IMR-90 (cell line): ENCODE measurements at regions not wholly inside any gene's neighbourhood (a gene's known extent, or its start where the extent isn't known, plus 50 kb on each side); places are given as distances from the start of the nearest gene placed in this dataset.

Experiments used
- ATAC-seq: fragments of 200-7000 bp; cut with Tn5 transposase; 2 replicates; pipeline ENCODE4 v1.9.1; 2020; ENCODE audit warnings: low read depth, mild to moderate bottlenecking, moderate library complexity
- BruUV-seq: library from RNA; stranded (reverse); fragments of 400-500 nt; replicated peaks from 2 replicates; lab custom pipeline; 2021; lab: Mats Ljungman, UMichigan
- CTCF ChIA-PET: fragments of 300-600 bp; formaldehyde crosslinking; extraction: SDS; loops from one replicate; lab custom pipeline; 2021; ENCODE audit warnings: antibody characterized with exemption; lab: Yijun Ruan, JAX
- POLR2A ChIA-PET: fragments of 300-600 bp; sonication (Branson Sonifier 250); formaldehyde crosslinking; loops from one replicate; lab custom pipeline; 2022; ENCODE audit warnings: antibody characterized with exemption; ENCODE audit not compliant: unreplicated experiment; lab: Charles Lee
- DNase-seq: peaks from one replicate; pipeline ENCODE4 v3.0.0; 2013
- H2AFZ ChIP-seq: replicated peaks from 2 replicates; pipeline ENCODE3; 2013; ENCODE audit warnings: low read length, mild to moderate bottlenecking; ENCODE audit not compliant: poor library complexity
- H2AK5ac ChIP-seq: 2 replicates; pipeline ENCODE4 v1.6.1; 2013; ENCODE audit warnings: low read depth, low read length, inconsistent platforms
- H2AK9ac ChIP-seq: replicated peaks from 2 replicates; pipeline ENCODE3; 2013; ENCODE audit warnings: mild to moderate bottlenecking, low read depth, low read length, moderate library complexity; ENCODE audit not compliant: poor library complexity
- H2BK120ac ChIP-seq: 2 replicates; pipeline ENCODE4 v1.6.1; 2013; ENCODE audit warnings: low read depth, low read length, inconsistent platforms
- H2BK15ac ChIP-seq: 3 replicates; pipeline ENCODE4 v1.6.1; 2013; ENCODE audit warnings: low read depth, low read length, inconsistent platforms
- H2BK20ac ChIP-seq: 2 replicates; pipeline ENCODE4 v1.6.1; 2013; ENCODE audit warnings: low read depth, mild to moderate bottlenecking, inconsistent platforms, low read length, moderate library complexity
- H2BK5ac ChIP-seq: 2 replicates; pipeline ENCODE4 v1.6.1; 2013; ENCODE audit warnings: mild to moderate bottlenecking, low read depth, low read length, inconsistent platforms; ENCODE audit not compliant: poor library complexity, severe bottlenecking
- H3K14ac ChIP-seq: replicated peaks from 2 replicates; pipeline ENCODE4 v1.6.1; 2013; ENCODE audit warnings: low read depth, low read length, inconsistent platforms
- H3K18ac ChIP-seq: 2 replicates; pipeline ENCODE4 v1.6.1; 2013; ENCODE audit warnings: low read depth, low read length, control low read depth
- H3K23ac ChIP-seq: 2 replicates; pipeline ENCODE4 v1.6.1; 2013; ENCODE audit warnings: low read depth, low read length, inconsistent platforms
- H3K27ac ChIP-seq: 2 replicates; pipeline ENCODE4 v1.5.1; 2013; ENCODE audit warnings: mild to moderate bottlenecking, control low read depth, low read length; ENCODE audit not compliant: insufficient read depth
- H3K27me3 ChIP-seq: 2 replicates; pipeline ENCODE4 v1.6.1; 2013; ENCODE audit warnings: low read length; ENCODE audit not compliant: control insufficient read depth, insufficient read depth
- H3K36me3 ChIP-seq: 2 replicates; pipeline ENCODE4 v1.6.1; 2013; ENCODE audit warnings: low read length, mixed read lengths; ENCODE audit not compliant: control insufficient read depth, insufficient read depth
- H3K4ac ChIP-seq: 2 replicates; pipeline ENCODE4 v1.6.1; 2013; ENCODE audit warnings: low read depth, low read length, inconsistent platforms
- H3K4me1 ChIP-seq: 2 replicates; pipeline ENCODE4 v1.6.1; 2013; ENCODE audit warnings: low read length, mixed read lengths; ENCODE audit not compliant: control insufficient read depth, insufficient read depth
- H3K4me2 ChIP-seq: 2 replicates; pipeline ENCODE4 v1.6.1; 2013; ENCODE audit warnings: low read depth, mild to moderate bottlenecking, control low read depth, low read length, moderate library complexity
- H3K4me3 ChIP-seq: 2 replicates; pipeline ENCODE4 v1.5.1; 2013; ENCODE audit warnings: low read depth, mild to moderate bottlenecking, control low read depth, low read length, moderate library complexity; ENCODE audit not compliant: insufficient read depth
- H3K56ac ChIP-seq: 2 replicates; pipeline ENCODE4 v1.6.1; 2013; ENCODE audit warnings: low read length, inconsistent platforms; ENCODE audit not compliant: insufficient read depth; ENCODE audit errors: extremely low read depth
- H3K79me1 ChIP-seq, 2 experiments: 2 replicates each; pipeline ENCODE4 v1.6.1; 2013; ENCODE audit warnings: low read length in 2 of 2, inconsistent platforms in 1 of 2, low read depth in 1 of 2
- H3K9ac ChIP-seq: 2 replicates; pipeline ENCODE4 v1.6.1; 2013; ENCODE audit warnings: low read depth, low read length, control low read depth
- H3K9me1 ChIP-seq: 2 replicates; pipeline ENCODE4 v1.6.1; 2013; ENCODE audit warnings: low read length, inconsistent platforms; ENCODE audit not compliant: insufficient read depth
- H3K9me3 ChIP-seq: 2 replicates; pipeline ENCODE4 v1.6.1; 2013; ENCODE audit warnings: low read length; ENCODE audit not compliant: control insufficient read depth, insufficient read depth
- H4K20me1 ChIP-seq: 2 replicates; pipeline ENCODE4 v1.6.1; 2013; ENCODE audit warnings: low read length, inconsistent platforms; ENCODE audit not compliant: insufficient read depth
- H4K5ac ChIP-seq: 2 replicates; pipeline ENCODE4 v1.6.1; 2013; ENCODE audit warnings: mild to moderate bottlenecking, low read depth, low read length, control low read depth
- H4K8ac ChIP-seq, 2 experiments: 2 replicates each; pipeline ENCODE4 v1.6.1; 2013; ENCODE audit warnings: low read depth in 2 of 2, low read length in 2 of 2, control low read depth in 1 of 2, inconsistent platforms in 1 of 2
- H4K91ac ChIP-seq: 2 replicates; pipeline ENCODE4 v1.6.1; 2013; ENCODE audit warnings: low read depth, low read length, inconsistent platforms; ENCODE audit not compliant: insufficient read depth
- BHLHE40 ChIP-seq: fragments of 150-350 bp; IDR thresholded peaks from 2 replicates; pipeline ENCODE4 v1.6.1; 2016; ENCODE audit warnings: mild to moderate bottlenecking, low read depth, low read length
- CEBPB ChIP-seq: IDR thresholded peaks from 2 replicates; pipeline ENCODE4 v1.6.1; 2012; ENCODE audit warnings: low read depth, low read length, improper control_type of control experiment
- CHD1 ChIP-seq: IDR thresholded peaks from 2 replicates; pipeline ENCODE4 v1.6.1; 2012; ENCODE audit warnings: low read depth, low read length, improper control_type of control experiment
- FOS ChIP-seq: fragments of 150-350 bp; IDR thresholded peaks from 2 replicates; pipeline ENCODE4 v1.6.1; 2016; ENCODE audit warnings: low read depth, low read length
- MAZ ChIP-seq: IDR thresholded peaks from 2 replicates; pipeline ENCODE4 v1.6.1; 2012; ENCODE audit warnings: low read depth, mild to moderate bottlenecking, low read length, improper control_type of control experiment, moderate library complexity, borderline replicate concordance
- MXI1 ChIP-seq: IDR thresholded peaks from 2 replicates; pipeline ENCODE4 v1.6.1; 2012; ENCODE audit warnings: low read depth, mild to moderate bottlenecking, low read length, moderate library complexity, borderline replicate concordance
- NFE2L2 ChIP-seq: fragments of 150-350 bp; IDR thresholded peaks from 2 replicates; pipeline ENCODE4 v1.6.1; 2016; ENCODE audit warnings: low read depth, mild to moderate bottlenecking, low read length
- RAD21 ChIP-seq: IDR thresholded peaks from 2 replicates; pipeline ENCODE4 v1.6.1; 2012; ENCODE audit warnings: low read length, improper control_type of control experiment
- RCOR1 ChIP-seq: IDR thresholded peaks from 2 replicates; pipeline ENCODE4 v1.6.1; 2012; ENCODE audit warnings: mild to moderate bottlenecking, low read length, improper control_type of control experiment; ENCODE audit not compliant: insufficient replicate concordance
- SMC3 ChIP-seq: fragments of 150-350 bp; IDR thresholded peaks from 2 replicates; pipeline ENCODE4 v1.6.1; 2016; ENCODE audit warnings: low read depth, mild to moderate bottlenecking, antibody characterized with exemption, low read length, moderate library complexity
- dilution Hi-C: fragments of 300-500 bp; cut with HindIII; formaldehyde crosslinking; loops from one replicate; pipeline ENCODE4 v1.14.3; 2018; ENCODE audit warnings: low sequenced_read_pairs; ENCODE audit not compliant: unreplicated experiment
- in situ Hi-C: fragments of 300-500 bp; cut with MboI; formaldehyde crosslinking; loops from 3 replicates; pipeline ENCODE4 v1.14.3; 2019; ENCODE audit warnings: low sequenced_read_pairs, inconsistent platforms, mixed read lengths
- intact Hi-C: fragments of 100-400 bp; cut with micrococcal nuclease; formaldehyde crosslinking; loops from 2 replicates; pipeline ENCODE4 v1.10.0; 2022
- TF ChIP-seq, protein P1 (sequence below): fragments of 150-350 bp; IDR thresholded peaks from 2 replicates; pipeline ENCODE4 v1.6.1; 2017; ENCODE audit warnings: mild to moderate bottlenecking, antibody characterized with exemption, low read length, low read depth
- TF ChIP-seq, protein P2 (sequence below): fragments of 150-350 bp; IDR thresholded peaks from 2 replicates; pipeline ENCODE4 v1.6.1; 2016; ENCODE audit warnings: low read depth, mild to moderate bottlenecking, low read length, moderate library complexity, borderline replicate concordance

DNA sequence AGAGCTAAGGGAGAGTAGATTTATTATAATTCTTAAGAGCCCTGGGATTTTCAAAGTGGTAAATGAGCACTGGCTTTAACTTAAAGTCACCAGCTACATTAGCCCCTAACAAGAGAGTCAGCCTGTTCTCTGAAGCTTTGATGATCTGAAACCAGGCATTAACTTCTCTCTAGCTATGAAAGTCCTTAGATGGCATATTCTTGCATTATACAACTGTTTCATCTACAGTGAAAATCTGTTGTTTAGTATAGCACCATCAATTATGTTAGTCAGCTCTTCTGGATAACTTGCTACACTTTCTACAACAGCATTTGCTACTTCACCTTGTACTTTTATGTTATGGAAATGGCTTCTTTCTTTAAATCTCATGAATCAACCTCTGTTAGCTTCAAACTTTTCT lies 1046.7 kb downstream of the HACE1 start:
- no TSS peak for BruUV-seq
- POLR2A ChIA-PET, result no interaction called here
- no peaks in the 10 kb centered on the region for H3K79me1 ChIP-seq
- no peak overlapping the region for H3K27ac ChIP-seq
- H3K4me1 ChIP-seq, result no peaks in the 10 kb centered on the region
- CTCF ChIA-PET, result no interaction called here
- no peak overlapping the region for H2BK20ac ChIP-seq
- no peak overlapping the region for H2AFZ ChIP-seq
- no peak for DNase-seq
- H2AK9ac ChIP-seq, result no peak overlapping the region
- dilution Hi-C loops (no loop called here), in situ Hi-C loops (no loop called here), intact Hi-C loops (no loop called here)
- no peak overlapping the region for H2BK15ac ChIP-seq
- no peak overlapping the region for H2AK5ac ChIP-seq
- H3K14ac ChIP-seq, result no peak overlapping the region
- ATAC-seq, result no peak
- no peak overlapping the region for H4K91ac ChIP-seq
- H3K4me3 ChIP-seq, result no peak overlapping the region
- H3K56ac ChIP-seq, result no peak overlapping the region
- H2BK120ac ChIP-seq, result no peak overlapping the region
- no peak overlapping the region for H3K9ac ChIP-seq
- TF ChIP-seq NFE2L2 (no peak), MAZ (no peak), FOS (no peak), RCOR1 (no peak), CEBPB (no peak), RAD21 (no peak), SMC3 (no peak), CHD1 (no peak), BHLHE40 (no peak), MXI1 (no peak)
- TF ChIP-seq, protein P1, sequence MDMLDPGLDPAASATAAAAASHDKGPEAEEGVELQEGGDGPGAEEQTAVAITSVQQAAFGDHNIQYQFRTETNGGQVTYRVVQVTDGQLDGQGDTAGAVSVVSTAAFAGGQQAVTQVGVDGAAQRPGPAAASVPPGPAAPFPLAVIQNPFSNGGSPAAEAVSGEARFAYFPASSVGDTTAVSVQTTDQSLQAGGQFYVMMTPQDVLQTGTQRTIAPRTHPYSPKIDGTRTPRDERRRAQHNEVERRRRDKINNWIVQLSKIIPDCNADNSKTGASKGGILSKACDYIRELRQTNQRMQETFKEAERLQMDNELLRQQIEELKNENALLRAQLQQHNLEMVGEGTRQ, result no peak
- TF ChIP-seq, protein P2, sequence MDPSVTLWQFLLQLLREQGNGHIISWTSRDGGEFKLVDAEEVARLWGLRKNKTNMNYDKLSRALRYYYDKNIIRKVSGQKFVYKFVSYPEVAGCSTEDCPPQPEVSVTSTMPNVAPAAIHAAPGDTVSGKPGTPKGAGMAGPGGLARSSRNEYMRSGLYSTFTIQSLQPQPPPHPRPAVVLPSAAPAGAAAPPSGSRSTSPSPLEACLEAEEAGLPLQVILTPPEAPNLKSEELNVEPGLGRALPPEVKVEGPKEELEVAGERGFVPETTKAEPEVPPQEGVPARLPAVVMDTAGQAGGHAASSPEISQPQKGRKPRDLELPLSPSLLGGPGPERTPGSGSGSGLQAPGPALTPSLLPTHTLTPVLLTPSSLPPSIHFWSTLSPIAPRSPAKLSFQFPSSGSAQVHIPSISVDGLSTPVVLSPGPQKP, result no peak
- no peaks in the 10 kb centered on the region for H3K9me3 ChIP-seq
- no peaks in the 10 kb centered on the region for H3K9me1 ChIP-seq
- no peaks in the 10 kb centered on the region for H3K27me3 ChIP-seq
- H4K20me1 ChIP-seq, result no peaks in the 10 kb centered on the region
- H3K18ac ChIP-seq, result no peak overlapping the region
- no peak overlapping the region for H4K5ac ChIP-seq
- no peaks in the 10 kb centered on the region for H3K36me3 ChIP-seq
- no peak overlapping the region for H3K23ac ChIP-seq
- no peak overlapping the region for H3K4me2 ChIP-seq
- no peak overlapping the region for H2BK5ac ChIP-seq
- H3K4ac ChIP-seq, result no peak overlapping the region
- no peak overlapping the region for H4K8ac ChIP-seq
